B cell (primary cell): ENCODE measurements at regions not wholly inside any gene's neighbourhood (a gene's known extent, or its start where the extent isn't known, plus 50 kb on each side); places are given as distances from the start of the nearest gene placed in this dataset.

Experiments
- ATAC-seq: fragments of 200-7000 bp; cut with Tn5 transposase; one replicate; pipeline ENCODE4 v1.10.0; 2021; ENCODE audit warnings: low read depth, mild to moderate bottlenecking, moderate number of reproducible peaks, moderate library complexity
- CTCF ChIA-PET: fragments of 350-600 bp; sonication (Branson Sonifier 250); formaldehyde crosslinking; loops from one replicate; lab custom pipeline; 2021; ENCODE audit warnings: antibody characterized with exemption, inconsistent platforms; lab: Charles Lee
- POLR2A ChIA-PET: fragments of 350-600 bp; sonication (Branson Sonifier 250); formaldehyde crosslinking; loops from one replicate; lab custom pipeline; 2021; ENCODE audit warnings: antibody characterized with exemption; lab: Charles Lee
- DNase-seq: peaks from one replicate; pipeline ENCODE4 v3.0.0; 2013
- H2AFZ ChIP-seq: 2 replicates; pipeline ENCODE4 v1.6.1; 2012; ENCODE audit warnings: mild to moderate bottlenecking, low read depth, low read length; ENCODE audit not compliant: insufficient read depth, poor library complexity, severe bottlenecking
- H3K27ac ChIP-seq, 2 donors: 1 replicate in 1 of 2; 2 replicates in 1 of 2; pipeline ENCODE4 v1.5.1; 2012 to 2013; ENCODE audit warnings: low read length in 2 of 2, mild to moderate bottlenecking in 2 of 2, moderate library complexity in 1 of 2
- H3K27me3 ChIP-seq, 4 experiments: fragments of 200-600 bp in 1 of 4; sonication (generic) in 1 of 4; replicated peaks in 1 of 4; 1 replicate in 2 of 4; 2 replicates in 2 of 4; pipeline versions ENCODE4 v1.6.1 to v1.7.0; 2013 to 2016; ENCODE audit warnings: low read length in 3 of 4, mild to moderate bottlenecking in 2 of 4, mixed read lengths in 1 of 4, moderate library complexity in 1 of 4; ENCODE audit not compliant: insufficient read depth in 4 of 4, control insufficient read depth in 3 of 4; ENCODE audit errors: control extremely low read depth in 1 of 4
- H3K36me3 ChIP-seq, 2 experiments: replicated peaks in 1 of 2; 1 replicate in 1 of 2; 2 replicates in 1 of 2; pipeline versions ENCODE4 v1.6.1 to v1.7.1; 2013; ENCODE audit warnings: low read length in 1 of 2; ENCODE audit not compliant: insufficient read depth in 2 of 2, control insufficient read depth in 1 of 2; ENCODE audit errors: control extremely low read depth in 1 of 2, extremely low read depth in 1 of 2
- H3K4me1 ChIP-seq, 2 donors: fragments of 200-600 bp in 1 of 2; sonication (generic) in 1 of 2; 1 replicate in 1 of 2; 2 replicates in 1 of 2; pipeline versions ENCODE4 v1.5.1 to v1.6.1; 2013 to 2017; ENCODE audit warnings: low read length in 2 of 2; ENCODE audit not compliant: control insufficient read depth in 2 of 2, insufficient read depth in 2 of 2
- H3K4me2 ChIP-seq: replicated peaks from 2 replicates; pipeline ENCODE3; 2012; ENCODE audit warnings: mild to moderate bottlenecking, low read depth, low read length; ENCODE audit not compliant: poor library complexity, severe bottlenecking
- H3K4me3 ChIP-seq, 5 experiments: fragments of 200-600 bp in 1 of 5; sonication (generic) in 1 of 5; 1 replicate in 3 of 5; 2 replicates in 2 of 5; pipeline versions ENCODE4 v1.5.1 to v1.7.0; 2011 to 2016; ENCODE audit warnings: low read length in 4 of 5, mild to moderate bottlenecking in 4 of 5, low read depth in 2 of 5, control low read depth in 1 of 5, moderate library complexity in 1 of 5; ENCODE audit not compliant: insufficient read depth in 1 of 5; ENCODE audit errors: control extremely low read depth in 1 of 5, extremely low read depth in 1 of 5
- H3K79me2 ChIP-seq: fragments of 200-600 bp; sonication (generic); one replicate; pipeline ENCODE4 v1.6.0; 2016; ENCODE audit warnings: low read length; ENCODE audit not compliant: control insufficient read depth, insufficient read depth
- H3K9ac ChIP-seq: fragments of 200-600 bp; sonication (generic); 2 replicates; pipeline ENCODE4 v1.6.1; 2017; ENCODE audit warnings: mild to moderate bottlenecking, low read length, moderate library complexity
- H3K9me3 ChIP-seq, 3 donors: one replicate each; pipeline versions ENCODE4 v1.6.1 to v1.7.1; 2013; ENCODE audit warnings: low read length in 2 of 3; ENCODE audit not compliant: control insufficient read depth in 2 of 3, insufficient read depth in 1 of 3; ENCODE audit errors: control extremely low read depth in 1 of 3
- H4K20me1 ChIP-seq: 2 replicates; pipeline ENCODE4 v1.6.0; 2012; ENCODE audit warnings: mild to moderate bottlenecking, low read length; ENCODE audit not compliant: insufficient read depth, control insufficient read depth, poor library complexity, severe bottlenecking
- H3K27ac Mint-ChIP-seq: one replicate; pipeline ENCODE4 v1.8.0; 2021; ENCODE audit warnings: mixed read lengths
- H3K27me3 Mint-ChIP-seq: one replicate; pipeline ENCODE4 v1.8.0; 2021; ENCODE audit warnings: mixed read lengths
- H3K4me1 Mint-ChIP-seq: one replicate; pipeline ENCODE4 v1.8.0; 2021; ENCODE audit warnings: mixed read lengths
- H3K4me3 Mint-ChIP-seq: one replicate; pipeline ENCODE4 v1.8.0; 2021; ENCODE audit warnings: mixed read lengths
- H3K9me3 Mint-ChIP-seq: one replicate; pipeline ENCODE4 v1.8.0; 2022; ENCODE audit warnings: mixed read lengths; ENCODE audit not compliant: insufficient read depth
- EZH2 ChIP-seq: IDR thresholded peaks from 2 replicates; pipeline ENCODE4 v1.6.1; 2012; ENCODE audit warnings: borderline replicate concordance, low read depth, mild to moderate bottlenecking, moderate library complexity, low read length; ENCODE audit not compliant: insufficient read depth, poor library complexity, severe bottlenecking
- WGBS: methylation state at CpG from one replicate; pipeline ENCODE4 v1.1.5; 2013; ENCODE audit warnings: missing lambda C conversion rate; ENCODE audit not compliant: insufficient coverage; 5-methylcytosine and 5-hydroxymethylcytosine counted together
- intact Hi-C: fragments of 100-400 bp; cut with micrococcal nuclease; formaldehyde crosslinking; loops from one replicate; pipeline ENCODE4 v1.10.0; 2022
- TF ChIP-seq, protein P1 (sequence below): fragments of 200-600 bp; IDR thresholded peaks from one replicate; pipeline ENCODE4 v1.8.0; 2022; ENCODE audit warnings: antibody characterized with exemption, mild to moderate bottlenecking

DNA sequence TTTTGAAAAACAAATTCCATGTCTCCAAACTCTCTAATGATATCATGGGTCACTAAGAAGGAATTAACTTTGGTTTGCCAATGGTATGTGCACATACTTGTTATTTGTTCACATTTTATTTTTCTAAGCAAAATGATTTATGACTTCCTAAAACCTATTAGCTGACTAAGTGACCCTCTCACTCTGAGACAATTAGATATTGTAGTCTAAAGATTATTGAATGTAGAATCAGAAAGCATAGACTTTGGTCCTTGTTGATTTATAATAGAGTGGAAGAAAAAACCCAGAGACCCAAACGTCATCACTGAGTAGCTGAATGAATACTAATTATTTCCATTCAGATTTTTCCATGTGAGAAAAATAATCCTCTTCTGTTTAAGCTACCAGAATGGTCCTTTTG is 243.5 kb upstream of the ANO3 start:
- no peaks in the 10 kb centered on the region for H3K27me3 Mint-ChIP-seq
- no peak for DNase-seq
- H3K4me1 Mint-ChIP-seq, result peaks cover 64% of the 10 kb centered on the region
- H3K4me3 Mint-ChIP-seq, result no peak overlapping the region
- no peaks in the 10 kb centered on the region for H3K36me3 ChIP-seq
- H3K4me3 ChIP-seq, result no peak overlapping the region
- no peak overlapping the region for H3K9ac ChIP-seq
- no peaks in the 10 kb centered on the region for H4K20me1 ChIP-seq
- intact Hi-C loops, result no loop called here
- H3K79me2 ChIP-seq, result no peaks in the 10 kb centered on the region
- H2AFZ ChIP-seq, result no peak overlapping the region
- no CpG with 5 or more reads among the region's 1 CpG for WGBS
- POLR2A ChIA-PET, result no interaction called here
- no peaks in the 10 kb centered on the region for H3K27me3 ChIP-seq
- CTCF ChIA-PET, result interaction anchor here (0.6 kb wide), 1 partner anchor 1399 kb away, joined by 3 read pairs; no protein-coding TSS in a partner anchor
- peaks cover 0 to 3% (median 0%) of the 10 kb centered on the region in 3 donors for H3K9me3 ChIP-seq
- H3K9me3 Mint-ChIP-seq, result no peaks in the 10 kb centered on the region
- H3K27ac ChIP-seq, result peak overlapping the region; percentile 64 to 75
- no peak for ATAC-seq
- peak overlapping the region; percentile 59 for H3K27ac Mint-ChIP-seq
- H3K4me1 ChIP-seq, result peaks cover 24 to 47% of the 10 kb centered on the region in 2 donors
- TF ChIP-seq, protein P1, sequence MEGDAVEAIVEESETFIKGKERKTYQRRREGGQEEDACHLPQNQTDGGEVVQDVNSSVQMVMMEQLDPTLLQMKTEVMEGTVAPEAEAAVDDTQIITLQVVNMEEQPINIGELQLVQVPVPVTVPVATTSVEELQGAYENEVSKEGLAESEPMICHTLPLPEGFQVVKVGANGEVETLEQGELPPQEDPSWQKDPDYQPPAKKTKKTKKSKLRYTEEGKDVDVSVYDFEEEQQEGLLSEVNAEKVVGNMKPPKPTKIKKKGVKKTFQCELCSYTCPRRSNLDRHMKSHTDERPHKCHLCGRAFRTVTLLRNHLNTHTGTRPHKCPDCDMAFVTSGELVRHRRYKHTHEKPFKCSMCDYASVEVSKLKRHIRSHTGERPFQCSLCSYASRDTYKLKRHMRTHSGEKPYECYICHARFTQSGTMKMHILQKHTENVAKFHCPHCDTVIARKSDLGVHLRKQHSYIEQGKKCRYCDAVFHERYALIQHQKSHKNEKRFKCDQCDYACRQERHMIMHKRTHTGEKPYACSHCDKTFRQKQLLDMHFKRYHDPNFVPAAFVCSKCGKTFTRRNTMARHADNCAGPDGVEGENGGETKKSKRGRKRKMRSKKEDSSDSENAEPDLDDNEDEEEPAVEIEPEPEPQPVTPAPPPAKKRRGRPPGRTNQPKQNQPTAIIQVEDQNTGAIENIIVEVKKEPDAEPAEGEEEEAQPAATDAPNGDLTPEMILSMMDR, result no peak
- no peak for TF ChIP-seq EZH2
- H3K4me2 ChIP-seq, result no peak overlapping the region

DNA sequence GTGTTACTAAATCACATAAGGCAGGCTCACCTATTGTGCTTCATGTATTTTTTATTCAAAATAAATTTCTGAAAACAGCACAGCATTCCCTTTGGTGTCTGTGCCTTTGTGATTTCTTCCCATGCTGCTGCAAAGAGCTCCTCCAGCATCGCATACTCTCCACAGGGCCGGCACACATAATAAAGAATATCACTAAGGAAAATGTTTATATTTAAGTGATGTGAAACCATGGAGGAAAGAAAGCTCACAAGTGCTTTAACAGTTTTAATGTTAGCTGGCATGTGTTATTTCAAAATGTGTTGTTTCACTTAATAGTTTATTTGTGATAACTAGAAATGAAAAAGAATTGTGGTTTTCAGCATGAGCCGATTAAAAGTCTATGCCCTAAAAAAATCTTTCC is 241.3 kb upstream of the ANO3 start:
- Histone ChIP-seq H3K4me1 (peaks cover 26 to 46% of the 10 kb centered on the region in 2 donors), H3K4me2 (no peak overlapping the region), H3K36me3 (no peaks in the 10 kb centered on the region), H3K27me3 (no peaks in the 10 kb centered on the region), H3K4me3 (no peak overlapping the region), H3K9me3 (peaks cover 0 to 3% (median 0%) of the 10 kb centered on the region in 3 donors), H2AFZ (peak overlapping the region; percentile 22), H3K9ac (no peak overlapping the region), H4K20me1 (no peaks in the 10 kb centered on the region), H3K79me2 (no peaks in the 10 kb centered on the region), H3K27ac (no peak overlapping the region)
- DNase-seq, result no peak
- intact Hi-C loops, result no loop called here
- H3K9me3 Mint-ChIP-seq, result no peaks in the 10 kb centered on the region
- peaks cover 54% of the 10 kb centered on the region for H3K4me1 Mint-ChIP-seq
- WGBS, result no CpG with 5 or more reads among the region's 3 CpGs
- H3K27me3 Mint-ChIP-seq, result no peaks in the 10 kb centered on the region
- TF ChIP-seq, protein P1, result no peak
- no peak for TF ChIP-seq EZH2
- H3K4me3 Mint-ChIP-seq, result no peak overlapping the region
- ATAC-seq, result no peak
- no peak overlapping the region for H3K27ac Mint-ChIP-seq
- ChIA-PET POLR2A (no interaction called here), CTCF (interaction anchor here (0.6 to 2.0 kb wide), 2 partner anchors 108 to 110 kb away, joined by 5 to 6 read pairs; no protein-coding TSS in a partner anchor)
